ENCODE measurements at regions not wholly inside any gene's neighbourhood (a gene's known extent, or its start where the extent isn't known, plus 50 kb on each side); places are given as distances from the start of the nearest gene placed in this dataset.

GRCh38 chr12:94717108-94717507 is 66.8 kb upstream of the TMCC3 start:
- no peak for TF ChIP-seq CTCF (conservative IDR thresholded peaks at IDR 0.05; ENCODE audit: low read depth, low read length)
- TF ChIP-seq EZH2 (IDR thresholded peaks at IDR 0.05; ENCODE audit: borderline replicate concordance, low read depth, low read length, poor library complexity, severe bottlenecking) = no peak

Data from A673 (cell line).